Ureter (tissue), 1 donor: ENCODE measurements at regions not wholly inside any gene's neighbourhood (a gene's known extent, or its start where the extent isn't known, plus 50 kb on each side); places are given as distances from the start of the nearest gene placed in this dataset.

ENCODE experiments used
- DNase-seq: peaks from one replicate; pipeline ENCODE4 v3.0.0-alpha.2; 2020; ENCODE audit warnings: low spot score
- donor health status: DM: yes; HTN: yes; CAD: no.

- DNase-seq: no peak
Measured at GRCh38 chr11:111148121-111148520, 97.4 kb upstream of the POU2AF2 start.

- no peak for DNase-seq
Measured at GRCh38 chr11:111137846-111138245, 107.7 kb upstream of the POU2AF2 start.

GRCh38 chr11:111135778-111136570, 109.6 kb upstream of the POU2AF2 start:
- DNase-seq: no peak

- no peak for DNase-seq
Measured at GRCh38 chr11:111135101-111135500, 110.4 kb upstream of the POU2AF2 start.

- no peak for DNase-seq
Measured at GRCh38 chr11:111128076-111128870, 117.3 kb upstream of the POU2AF2 start.

- DNase-seq: no peak
Measured at GRCh38 chr11:111124724-111125123, 120.8 kb upstream of the POU2AF2 start.

GRCh38 chr11:111123463-111124398, 121.8 kb upstream of the POU2AF2 start:
- no peak for DNase-seq

- no peak for DNase-seq
Measured at GRCh38 chr11:111120696-111121302, 124.7 kb upstream of the POU2AF2 start.

GRCh38 chr11:111120161-111120560, 125.4 kb upstream of the POU2AF2 start:
- DNase-seq: no peak

GRCh38 chr11:111119751-111120150, 125.8 kb upstream of the POU2AF2 start:
- DNase-seq: no peak

- DNase-seq: no peak
Measured at GRCh38 chr11:111115890-111116289, 129.6 kb upstream of the POU2AF2 start.

- DNase-seq: no peak
Measured at GRCh38 chr11:111114091-111114490, 131.4 kb upstream of the POU2AF2 start.

GRCh38 chr11:111112614-111113013, 132.9 kb upstream of the POU2AF2 start:
- DNase-seq: no peak

GRCh38 chr11:111107501-111107900, 138.0 kb upstream of the POU2AF2 start:
- DNase-seq: no peak

- no peak for DNase-seq
Measured at GRCh38 chr11:111106641-111107040, 138.9 kb upstream of the POU2AF2 start.

GRCh38 chr11:111105566-111105965, 140.0 kb upstream of the POU2AF2 start:
- DNase-seq: no peak

GRCh38 chr11:111104185-111104584, 141.3 kb upstream of the POU2AF2 start:
- DNase-seq: no peak

GRCh38 chr11:111101881-111102280, 143.6 kb upstream of the POU2AF2 start:
- DNase-seq: no peak

- no peak for DNase-seq
Measured at GRCh38 chr11:111099028-111099713, 146.4 kb upstream of the POU2AF2 start.

GRCh38 chr11:111098091-111098490, 147.4 kb upstream of the POU2AF2 start:
- DNase-seq: no peak

GRCh38 chr11:111097191-111097590, 148.3 kb upstream of the POU2AF2 start:
- DNase-seq: peak; percentile 67
